OCI-LY7 (cell line): ENCODE measurements at regions not wholly inside any gene's neighbourhood (a gene's known extent, or its start where the extent isn't known, plus 50 kb on each side); places are given as distances from the start of the nearest gene placed in this dataset.

Experiments used
- BruUV-seq: library from RNA; stranded (reverse); fragments of 400-500 nt; replicated peaks from 2 replicates; lab custom pipeline; 2021; lab: Mats Ljungman, UMichigan
- CTCF ChIA-PET: fragments of 300-600 bp; sonication (Branson Sonifier 250); formaldehyde crosslinking; loops from one replicate; lab custom pipeline; 2022; ENCODE audit warnings: antibody characterized with exemption; ENCODE audit not compliant: unreplicated experiment; lab: Charles Lee
- POLR2A ChIA-PET: fragments of 300-600 bp; sonication (Branson Sonifier 250); formaldehyde crosslinking; loops from one replicate; lab custom pipeline; 2022; ENCODE audit warnings: antibody characterized with exemption; lab: Charles Lee
- DNase-seq: peaks from one replicate; pipeline ENCODE4 v3.0.0-alpha.2; 2015; ENCODE audit warnings: low spot score
- H2AFZ ChIP-seq: fragments of 200-600 bp; sonication (generic), shearing (Covaris generic); 2 replicates; pipeline ENCODE4 v1.6.1; 2014; ENCODE audit warnings: mild to moderate bottlenecking, antibody characterized with exemption, low read length, moderate library complexity
- H3K27ac ChIP-seq: fragments of 200-600 bp; sonication (generic); 2 replicates; pipeline ENCODE4 v1.5.1; 2014; ENCODE audit warnings: mixed run types, low read depth, mild to moderate bottlenecking, moderate library complexity, low read length, inconsistent platforms; ENCODE audit not compliant: poor library complexity, severe bottlenecking
- H3K36me3 ChIP-seq: fragments of 200-600 bp; sonication (generic); 2 replicates; pipeline ENCODE4 v1.6.1; 2014; ENCODE audit warnings: mild to moderate bottlenecking, antibody characterized with exemption, low read length, moderate library complexity, mixed read lengths; ENCODE audit not compliant: insufficient read depth
- H3K4me1 ChIP-seq: fragments of 200-600 bp; sonication (generic); 2 replicates; pipeline ENCODE4 v1.5.1; 2014; ENCODE audit warnings: mild to moderate bottlenecking, low read length; ENCODE audit not compliant: insufficient read depth, poor library complexity, severe bottlenecking
- H3K4me2 ChIP-seq: fragments of 200-600 bp; sonication (generic); 2 replicates; pipeline ENCODE4 v1.6.1; 2014; ENCODE audit warnings: mild to moderate bottlenecking, low read length
- H3K4me3 ChIP-seq: fragments of 200-600 bp; sonication (generic); 2 replicates; pipeline ENCODE4 v1.5.1; 2014; ENCODE audit warnings: mild to moderate bottlenecking, low read depth, low read length; ENCODE audit not compliant: poor library complexity, severe bottlenecking
- H3K79me2 ChIP-seq: fragments of 200-600 bp; sonication (generic); 2 replicates; pipeline ENCODE4 v1.6.1; 2016; ENCODE audit warnings: low read depth, mild to moderate bottlenecking, low read length, moderate library complexity, mixed read lengths; ENCODE audit not compliant: insufficient read depth
- H3K9me2 ChIP-seq: fragments of 200-600 bp; sonication (generic); 2 replicates; pipeline ENCODE4 v1.6.1; 2016; ENCODE audit warnings: mild to moderate bottlenecking, low read length, mixed read lengths; ENCODE audit not compliant: insufficient read depth
- H3K9me3 ChIP-seq: fragments of 200-600 bp; sonication (generic); 2 replicates; pipeline ENCODE4 v1.6.1; 2014; ENCODE audit warnings: mild to moderate bottlenecking, mixed run types, low read length, mixed read lengths
- H4K20me1 ChIP-seq: fragments of 200-600 bp; sonication (generic); 2 replicates; pipeline ENCODE4 v1.6.1; 2014; ENCODE audit warnings: mild to moderate bottlenecking, antibody characterized with exemption, low read length, moderate library complexity, mixed read lengths; ENCODE audit not compliant: insufficient read depth
- CTCF ChIP-seq: fragments of 200-600 bp; sonication (generic); conservative IDR thresholded peaks from 2 replicates; pipeline ENCODE4 v1.5.1; 2014; ENCODE audit warnings: mild to moderate bottlenecking, antibody characterized with exemption, low read length, moderate library complexity, mixed read lengths
- EZH2phosphoT487 ChIP-seq: fragments of 200-600 bp; sonication (generic); IDR thresholded peaks from 2 replicates; pipeline ENCODE4 v1.6.1; 2018; ENCODE audit warnings: low read depth, borderline replicate concordance, mild to moderate bottlenecking, mixed run types, antibody characterized with exemption, low read length, moderate library complexity, mixed read lengths
- intact Hi-C: fragments of 100-400 bp; cut with micrococcal nuclease; formaldehyde crosslinking; loops from one replicate; pipeline ENCODE4 v1.10.0; 2022; ENCODE audit not compliant: unreplicated experiment

GRCh38 chr2:180231015-180231414 lies 223.9 kb upstream of the CWC22 start:
- POLR2A ChIA-PET: interaction anchor here (0.7 kb wide), 1 partner anchor 11 kb away, joined by 3 read pairs; no protein-coding TSS in a partner anchor
- Histone ChIP-seq H3K9me2 (no peaks in the 10 kb centered on the region), H3K9me3 (no peaks in the 10 kb centered on the region), H3K79me2 (no peaks in the 10 kb centered on the region), H2AFZ (no peak overlapping the region), H4K20me1 (no peaks in the 10 kb centered on the region), H3K4me3 (no peak overlapping the region), H3K27ac (no peak overlapping the region), H3K4me2 (no peak overlapping the region), H3K36me3 (no peaks in the 10 kb centered on the region), H3K4me1 (no peaks in the 10 kb centered on the region)
- DNase-seq: no peak
- TF ChIP-seq EZH2phosphoT487 (no peak), CTCF (no peak)
- BruUV-seq: no TSS peak
- CTCF ChIA-PET: no interaction called here
- intact Hi-C loops: no loop called here

- BruUV-seq: no TSS peak
- no peaks in the 10 kb centered on the region for H4K20me1 ChIP-seq
- H3K4me3 ChIP-seq: no peak overlapping the region
- intact Hi-C loops: no loop called here
- CTCF ChIA-PET: no interaction called here
- TF ChIP-seq CTCF (no peak), EZH2phosphoT487 (no peak)
- DNase-seq: no peak
- H3K4me1 ChIP-seq: no peaks in the 10 kb centered on the region
- H3K36me3 ChIP-seq: no peaks in the 10 kb centered on the region
- POLR2A ChIA-PET: no interaction called here
- H3K9me2 ChIP-seq: no peaks in the 10 kb centered on the region
- H3K79me2 ChIP-seq: no peaks in the 10 kb centered on the region
- H2AFZ ChIP-seq: no peak overlapping the region
- H3K27ac ChIP-seq: no peak overlapping the region
- H3K4me2 ChIP-seq: no peak overlapping the region
- H3K9me3 ChIP-seq: no peaks in the 10 kb centered on the region
Observed at GRCh38 chr2:180227461-180227860, 220.4 kb upstream of the CWC22 start.

- no peak overlapping the region for H3K27ac ChIP-seq
Observed at GRCh38 chr2:180225118-180225517, 218.0 kb upstream of the CWC22 start.

More at GRCh38 chr2:180225118-180225517, 218.0 kb upstream of the CWC22 start:
- Histone ChIP-seq H3K4me2 (no peak overlapping the region), H3K4me1 (no peaks in the 10 kb centered on the region), H3K9me2 (no peaks in the 10 kb centered on the region), H3K9me3 (no peaks in the 10 kb centered on the region), H3K4me3 (no peak overlapping the region), H3K79me2 (no peaks in the 10 kb centered on the region), H2AFZ (no peak overlapping the region), H4K20me1 (no peaks in the 10 kb centered on the region), H3K36me3 (no peaks in the 10 kb centered on the region)
- BruUV-seq: no TSS peak
- DNase-seq: no peak
- POLR2A ChIA-PET: interaction anchor here (0.6 to 0.7 kb wide), 2 partner anchors 35 to 155 kb away, joined by 4 to 7 read pairs; no protein-coding TSS in a partner anchor
- TF ChIP-seq EZH2phosphoT487 (no peak), CTCF (no peak)
- CTCF ChIA-PET: no interaction called here
- intact Hi-C loops: no loop called here
